ENCODE measurements at regions not wholly inside any gene's neighbourhood (a gene's known extent, or its start where the extent isn't known, plus 50 kb on each side); places are given as distances from the start of the nearest gene placed in this dataset.
"Not testable (repeated sequence)": the region's sequence is repeated elsewhere in the genome, so short reads cannot be mapped to it uniquely, and the experiment has no call there.

DNA sequence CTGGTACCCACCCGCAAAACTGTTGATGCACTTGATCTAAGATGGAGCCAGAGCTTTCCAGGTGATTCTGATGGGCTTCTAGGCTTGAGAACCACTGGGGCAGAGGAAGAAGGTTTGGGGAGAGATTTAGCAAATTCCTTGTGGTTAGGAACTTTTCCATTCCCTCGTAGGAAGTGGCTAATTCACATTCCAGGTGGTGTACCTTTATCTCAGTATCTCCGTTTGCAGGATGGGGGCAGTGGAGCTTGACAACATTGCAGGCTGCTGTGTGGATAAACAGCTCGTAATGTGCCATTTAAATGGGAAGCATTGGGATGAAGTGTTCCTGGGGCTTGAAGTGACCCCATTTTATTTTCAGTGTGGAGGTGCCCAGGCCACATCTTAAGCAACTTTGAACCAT lies 172.9 kb upstream of the IL12B start:
- no peak for DNase-seq (ENCODE audit: low read depth)

DNA sequence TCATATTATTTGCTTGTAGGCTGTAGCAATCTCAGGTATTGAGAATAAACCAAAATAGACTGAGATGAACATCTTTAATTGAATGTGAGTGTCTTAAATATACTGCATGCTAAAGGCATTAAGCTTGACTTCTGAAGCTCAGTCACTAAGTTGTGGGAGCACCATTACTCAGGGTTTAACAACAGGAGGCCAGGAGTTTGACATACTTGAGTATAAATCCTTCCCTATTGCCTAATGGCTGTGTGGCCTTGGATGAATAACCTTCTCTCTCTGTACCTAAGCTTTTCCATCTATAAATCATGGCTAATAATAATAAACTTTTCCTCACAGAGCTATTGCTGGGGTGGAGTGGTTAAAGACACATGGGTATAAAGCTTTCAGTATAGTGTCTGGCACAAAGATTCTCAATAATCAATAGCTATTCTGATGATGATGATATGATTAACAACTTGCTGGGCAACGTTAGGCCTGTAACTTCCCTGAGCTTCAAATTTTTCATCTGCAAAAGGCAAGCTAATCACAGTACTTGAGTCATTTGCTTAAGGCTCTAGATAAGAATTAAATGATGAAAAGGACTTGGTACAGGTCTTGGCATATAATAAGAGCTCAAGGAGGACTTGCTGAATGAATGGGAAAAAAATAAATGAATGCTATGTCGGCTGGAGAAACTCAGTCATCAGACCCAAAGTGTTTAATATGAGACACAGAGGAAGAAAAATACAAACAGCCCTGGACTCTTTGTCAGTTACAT lies 174.0 kb upstream of the IL12B start:
- DNase-seq (ENCODE audit: low read depth) = no peak

GRCh38 chr5:159504857-159505304 lies 174.6 kb upstream of the IL12B start:
- peak; percentile 30 for DNase-seq (ENCODE audit: low read depth)

GRCh38 chr5:159507055-159507454 lies 176.8 kb upstream of the IL12B start:
- no peak for DNase-seq (ENCODE audit: low read depth)

GRCh38 chr5:159507661-159508060 lies 177.4 kb upstream of the IL12B start:
- no peak for DNase-seq (ENCODE audit: low read depth)

- DNase-seq (ENCODE audit: low read depth) = no peak
Observed at GRCh38 chr5:159508344-159508743, 178.1 kb upstream of the IL12B start.

DNA sequence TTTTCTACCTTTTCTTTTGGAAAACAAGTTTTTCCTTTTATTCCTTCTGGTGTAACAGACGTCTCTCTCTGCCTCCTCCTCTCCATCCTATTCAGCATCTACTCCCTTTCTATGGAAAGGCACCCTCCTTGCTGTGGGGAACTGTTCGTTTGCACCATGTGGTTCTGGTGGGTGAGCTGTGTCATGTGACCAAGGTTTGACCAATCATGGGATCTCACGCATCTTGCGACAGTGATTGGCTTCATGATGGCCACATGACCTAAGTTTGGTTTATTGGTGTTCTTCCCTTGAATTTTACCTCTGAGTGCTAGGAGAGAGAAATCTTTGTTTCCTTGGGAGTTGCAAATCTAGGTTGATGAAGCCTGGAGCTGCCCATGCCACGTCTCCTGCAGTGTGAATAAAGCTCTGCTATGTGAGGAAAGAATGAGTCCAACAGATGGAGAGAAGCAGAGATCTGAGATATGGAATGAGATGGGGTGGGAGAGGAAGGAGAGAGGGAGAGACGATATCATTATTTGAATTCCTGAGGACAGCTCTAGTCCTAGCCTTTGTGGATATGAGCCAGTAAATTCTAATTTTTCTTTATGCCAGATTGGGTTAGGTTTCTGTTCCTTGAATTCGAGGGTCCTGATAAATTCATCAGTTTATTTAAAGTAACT lies 178.8 kb upstream of the IL12B start:
- no peak for DNase-seq (ENCODE audit: low read depth)

DNA sequence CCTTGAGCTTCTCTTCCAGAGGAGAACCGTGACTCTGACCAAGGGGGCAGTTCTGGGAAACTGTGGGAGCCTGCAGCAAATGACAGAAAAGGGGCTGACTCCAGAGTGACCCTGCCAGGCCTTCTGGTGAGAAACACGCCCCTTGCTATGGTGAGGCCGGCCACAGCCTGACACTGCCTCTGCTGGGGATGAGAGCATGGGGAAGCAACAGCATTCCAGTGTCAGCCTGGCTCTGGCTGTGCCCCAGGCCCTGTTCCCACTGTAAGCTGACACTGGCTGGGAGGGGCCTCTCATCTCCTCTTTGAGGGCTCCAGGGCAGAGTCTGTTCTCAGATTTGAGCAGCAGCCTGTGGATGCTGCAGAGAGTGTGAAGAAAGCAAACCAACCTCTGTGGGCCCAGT lies 180.0 kb upstream of the IL12B start:
- DNase-seq (ENCODE audit: low read depth) = peak; percentile 75

DNA sequence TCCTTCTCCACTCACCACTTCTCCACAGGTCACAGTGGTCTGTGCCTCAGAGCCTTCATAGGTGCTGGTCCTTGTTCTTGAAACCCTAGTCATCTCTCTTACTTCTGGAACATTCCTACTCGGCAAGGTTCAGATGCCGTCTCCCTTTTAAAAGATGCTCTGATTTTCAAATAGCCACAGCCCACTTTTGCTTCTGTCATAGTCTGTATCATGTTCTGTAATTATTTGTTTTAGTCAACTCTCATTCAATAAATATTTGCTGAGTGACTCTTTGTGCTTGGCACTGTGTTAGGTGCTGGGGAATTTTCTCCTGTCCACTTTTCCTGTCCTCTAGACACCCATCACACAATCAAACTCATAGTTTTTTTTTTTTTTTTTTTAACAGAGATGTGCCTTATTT lies 181.3 kb upstream of the IL12B start:
- DNase-seq (ENCODE audit: low read depth) = no peak

DNA sequence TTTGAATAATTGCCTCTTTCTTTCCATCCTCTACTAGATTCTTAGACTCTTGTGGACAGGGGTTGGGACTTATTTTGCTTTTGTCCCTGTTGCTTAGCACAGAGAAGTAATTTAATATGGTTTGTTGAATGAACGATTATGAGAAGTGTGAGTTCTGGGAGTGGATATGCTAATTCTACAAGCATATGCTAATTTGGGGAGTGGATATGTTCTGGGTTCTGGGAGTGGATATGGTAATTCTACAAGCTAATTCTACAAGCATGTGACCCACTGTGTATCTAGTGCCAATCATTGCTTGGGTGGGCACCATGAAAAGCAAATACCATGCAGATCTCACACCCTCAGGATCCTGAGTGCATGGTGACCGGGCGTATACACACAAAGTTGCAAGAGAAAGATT lies 181.8 kb upstream of the IL12B start:
- DNase-seq (ENCODE audit: low read depth) = no peak

DNA sequence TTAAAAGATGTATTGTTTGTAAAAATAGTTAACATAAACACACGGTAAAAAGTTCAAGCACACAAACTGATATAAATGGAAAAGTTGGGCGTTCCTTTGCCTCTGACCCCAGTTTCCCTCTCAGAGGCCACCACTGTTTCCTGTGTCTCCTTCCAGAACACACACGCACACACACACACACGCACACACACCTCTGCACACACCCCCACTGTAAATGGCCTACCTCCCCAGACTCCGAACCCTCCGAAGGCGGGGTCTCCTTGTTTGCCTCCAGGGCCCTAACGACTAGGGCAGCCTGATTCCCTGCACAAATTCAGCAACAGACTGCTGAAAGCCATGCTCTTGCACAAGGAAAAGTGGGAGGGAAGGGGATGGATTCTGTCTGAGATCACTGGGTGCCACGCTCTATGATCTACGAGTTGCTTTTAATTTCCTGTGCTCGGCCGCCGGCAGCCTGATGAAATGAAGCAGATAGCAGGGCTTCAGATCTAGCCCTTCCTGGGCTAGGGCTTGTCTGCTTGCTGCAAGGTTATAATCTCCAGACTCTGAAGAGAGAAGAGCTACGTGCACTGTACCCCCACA lies 184.0 kb upstream of the IL12B start:
- no peak for DNase-seq (ENCODE audit: low read depth)

GRCh38 chr5:159515197-159515596 lies 184.9 kb upstream of the IL12B start:
- no peak for DNase-seq (ENCODE audit: low read depth)

DNA sequence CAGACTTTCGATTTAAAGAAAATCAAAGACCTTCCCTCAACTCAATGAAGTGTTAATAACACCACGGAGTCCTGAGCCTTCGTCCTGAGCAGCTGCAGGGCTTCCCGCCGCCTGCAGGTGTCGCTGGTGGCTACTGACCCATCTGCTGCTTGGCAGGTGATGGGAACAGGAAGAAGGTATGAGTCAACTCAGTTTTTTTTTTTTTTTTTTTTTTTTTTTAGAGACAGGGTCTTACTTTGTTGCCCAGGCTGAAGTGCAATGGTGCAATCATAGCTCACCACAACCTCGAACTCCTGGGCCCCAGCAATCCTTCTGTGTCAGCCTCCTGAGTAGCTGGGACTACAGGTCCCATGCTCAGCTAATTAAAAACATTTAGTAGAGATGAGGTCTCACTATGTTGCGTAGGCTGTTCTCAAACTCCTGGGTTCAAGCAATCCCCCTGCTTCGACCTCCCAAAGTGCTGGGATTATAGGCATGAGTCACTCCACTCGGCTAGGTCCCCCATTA lies 185.7 kb upstream of the IL12B start:
- peak; percentile 20 for DNase-seq (ENCODE audit: low read depth)

DNA sequence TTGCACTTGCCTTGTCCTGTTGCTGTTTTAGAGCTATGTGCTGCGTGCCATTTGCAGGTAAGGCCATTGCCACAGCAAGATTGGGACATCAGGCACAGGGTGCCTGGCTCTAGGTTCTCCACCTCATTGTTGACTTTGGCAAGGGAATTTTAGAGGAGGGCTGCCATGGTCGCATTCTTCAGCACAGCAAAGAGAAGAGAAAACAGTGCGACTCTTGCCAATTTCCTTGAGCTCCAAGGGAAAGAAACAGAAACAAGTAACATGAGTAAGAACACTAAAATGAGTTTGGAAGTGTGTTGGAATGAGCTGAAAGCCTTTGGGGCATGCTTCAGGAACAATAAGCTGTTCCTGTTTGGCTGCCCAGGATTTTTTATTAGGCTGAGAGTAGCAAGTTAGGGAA lies 188.1 kb upstream of the IL12B start:
- DNase-seq (ENCODE audit: low read depth) = peak; percentile 34

GRCh38 chr5:159519365-159519764 lies 189.1 kb upstream of the IL12B start:
- no peak for DNase-seq (ENCODE audit: low read depth)

DNA sequence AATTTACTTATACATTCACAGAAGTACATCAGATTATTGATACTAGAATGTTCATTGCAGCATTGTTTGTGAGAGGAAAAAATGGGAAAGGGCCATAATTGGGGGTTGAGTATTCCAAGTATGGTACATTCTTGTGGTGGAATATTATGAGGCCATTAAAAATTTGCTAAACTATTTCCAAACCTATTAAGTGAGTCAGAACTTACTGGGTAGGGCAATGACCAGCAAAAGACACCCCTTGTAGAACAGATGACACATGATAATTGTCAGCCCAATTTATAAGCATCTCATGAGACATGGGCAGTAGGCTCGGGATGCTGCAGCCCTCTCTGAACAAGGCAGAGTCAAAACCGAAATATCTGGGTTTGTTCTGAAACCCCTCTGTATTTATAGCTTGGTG lies 192.6 kb upstream of the IL12B start:
- no peak for DNase-seq (ENCODE audit: low read depth)

GRCh38 chr5:159524279-159524678 lies 194.0 kb upstream of the IL12B start:
- not testable (repeated sequence) for DNase-seq (ENCODE audit: low read depth)

DNA sequence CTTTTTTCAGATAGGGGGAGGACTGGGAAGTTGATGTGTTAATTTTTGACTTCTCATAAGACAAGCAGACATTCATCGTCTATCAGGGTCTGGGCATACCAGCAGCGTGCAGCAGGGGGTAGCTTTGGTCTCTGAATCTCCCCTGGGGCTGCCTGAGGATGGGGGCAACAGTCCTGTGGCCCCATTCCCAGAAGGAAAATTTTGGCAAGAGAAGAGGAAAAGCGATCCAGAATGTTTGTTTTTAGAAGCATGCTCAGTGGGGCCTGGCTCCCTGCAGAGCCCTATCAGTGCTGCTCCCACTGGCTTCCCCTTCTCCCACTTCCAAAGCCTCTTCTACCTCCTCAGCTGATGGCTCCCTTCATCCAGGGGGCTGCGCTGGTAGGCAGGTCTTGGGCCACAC lies 194.8 kb upstream of the IL12B start:
- DNase-seq (ENCODE audit: low read depth) = no peak

GRCh38 chr5:159527546-159528254 lies 197.4 kb upstream of the IL12B start:
- no peak for DNase-seq (ENCODE audit: low read depth)

DNA sequence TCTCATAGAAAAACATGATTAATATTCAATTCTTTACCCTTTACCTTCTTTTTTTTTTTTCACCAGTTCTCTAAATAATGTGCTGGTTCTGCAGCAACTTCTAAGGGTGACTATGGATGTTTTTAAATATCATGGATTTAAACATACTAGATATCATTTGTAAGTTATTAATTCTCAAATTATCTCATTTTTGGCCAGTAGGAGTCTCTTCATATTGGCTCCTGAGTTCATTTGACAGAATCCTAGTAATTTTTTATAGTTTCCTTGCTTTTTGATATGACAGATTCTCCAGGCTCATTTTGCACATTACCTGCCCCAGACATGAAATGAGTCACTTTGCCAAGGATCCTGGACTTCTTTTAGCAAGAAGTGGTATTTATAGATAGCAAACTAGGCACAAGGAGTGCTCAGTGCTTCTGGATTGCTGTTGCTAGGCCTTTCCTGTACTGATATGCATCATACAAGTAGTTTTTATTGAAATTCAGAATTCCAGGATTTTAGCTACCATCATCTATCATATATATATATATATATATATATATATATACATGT lies 201.3 kb upstream of the IL12B start:
- no peak for DNase-seq (ENCODE audit: low read depth)

- DNase-seq (ENCODE audit: low read depth) = peak; percentile 41
Observed at GRCh38 chr5:159533197-159533596, 202.9 kb upstream of the IL12B start.

DNA sequence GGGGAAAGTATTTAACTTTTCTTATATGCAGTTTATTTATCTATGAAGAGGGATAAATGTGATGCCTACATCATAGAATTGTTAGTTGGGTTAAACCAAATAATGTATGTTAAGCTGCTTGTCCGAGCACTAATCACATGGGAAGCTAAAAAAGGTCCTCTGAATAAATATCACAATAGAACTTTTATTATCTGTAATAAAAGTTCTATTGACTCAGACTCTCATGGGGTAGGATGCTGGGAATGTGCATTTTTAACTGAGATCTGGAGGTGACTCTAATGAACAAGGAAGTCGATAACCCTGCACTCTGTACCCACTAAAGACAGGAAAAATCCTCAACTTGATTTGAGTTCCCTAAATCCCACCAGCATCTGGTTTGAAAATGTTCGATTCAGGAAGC lies 205.9 kb upstream of the IL12B start:
- no peak for DNase-seq (ENCODE audit: low read depth)

Measured in fibroblast of the conjunctiva (primary cell).